Mucosa of descending colon (tissue), 3 donors: ENCODE measurements at regions not wholly inside any gene's neighbourhood (a gene's known extent, or its start where the extent isn't known, plus 50 kb on each side); places are given as distances from the start of the nearest gene placed in this dataset.

ENCODE experiments used
- ATAC-seq: fragments of 200-7000 bp; cut with Tn5 transposase; one replicate; pipeline ENCODE4 v1.9.1; 2020; ENCODE audit warnings: mild to moderate bottlenecking, moderate library complexity
- DNase-seq, 3 donors: peaks; one replicate each; pipeline ENCODE4 v3.0.0-alpha.2; 2020
- H3K36me3 ChIP-seq: fragments of 200-600 bp; one replicate; pipeline ENCODE4 v1.8.0; 2021; ENCODE audit warnings: low read depth, mild to moderate bottlenecking
- H3K4me1 ChIP-seq: fragments of 200-600 bp; one replicate; pipeline ENCODE4 v1.8.0; 2021; ENCODE audit warnings: low read depth, mild to moderate bottlenecking
- H3K4me3 ChIP-seq: fragments of 200-600 bp; one replicate; pipeline ENCODE4 v1.8.0; 2021; ENCODE audit warnings: mild to moderate bottlenecking
- H3K9me3 ChIP-seq: fragments of 200-600 bp; one replicate; pipeline ENCODE4 v1.8.0; 2021; ENCODE audit warnings: mild to moderate bottlenecking
- intact Hi-C, 2 donors: fragments of 100-400 bp; cut with DNase I in 1 of 2; cut with micrococcal nuclease in 1 of 2; formaldehyde crosslinking; loops; one replicate each; pipeline versions ENCODE4 v1.11.0 to v1.11.1; 2022; cut with DNase I, micrococcal nuclease
- TF ChIP-seq, protein P1 (sequence below): fragments of 200-600 bp; IDR thresholded peaks from one replicate; pipeline ENCODE4 v1.8.0; 2022; ENCODE audit warnings: antibody characterized with exemption, mild to moderate bottlenecking
- donor health status: DM: no; HTN: no; CAD: no; lungs with moderate emphysema.
- donor health status: DM: no; HTN: no; CAD: no.
- donor health status: DM: no; HTN: yes; CAD: no.

- no peak overlapping the region for H3K4me3 ChIP-seq
- H3K36me3 ChIP-seq: no peaks in the 10 kb centered on the region
- H3K4me1 ChIP-seq: no peaks in the 10 kb centered on the region
- DNase-seq (no peak), ATAC-seq (no peak)
- H3K9me3 ChIP-seq: no peaks in the 10 kb centered on the region
- TF ChIP-seq, protein P1, sequence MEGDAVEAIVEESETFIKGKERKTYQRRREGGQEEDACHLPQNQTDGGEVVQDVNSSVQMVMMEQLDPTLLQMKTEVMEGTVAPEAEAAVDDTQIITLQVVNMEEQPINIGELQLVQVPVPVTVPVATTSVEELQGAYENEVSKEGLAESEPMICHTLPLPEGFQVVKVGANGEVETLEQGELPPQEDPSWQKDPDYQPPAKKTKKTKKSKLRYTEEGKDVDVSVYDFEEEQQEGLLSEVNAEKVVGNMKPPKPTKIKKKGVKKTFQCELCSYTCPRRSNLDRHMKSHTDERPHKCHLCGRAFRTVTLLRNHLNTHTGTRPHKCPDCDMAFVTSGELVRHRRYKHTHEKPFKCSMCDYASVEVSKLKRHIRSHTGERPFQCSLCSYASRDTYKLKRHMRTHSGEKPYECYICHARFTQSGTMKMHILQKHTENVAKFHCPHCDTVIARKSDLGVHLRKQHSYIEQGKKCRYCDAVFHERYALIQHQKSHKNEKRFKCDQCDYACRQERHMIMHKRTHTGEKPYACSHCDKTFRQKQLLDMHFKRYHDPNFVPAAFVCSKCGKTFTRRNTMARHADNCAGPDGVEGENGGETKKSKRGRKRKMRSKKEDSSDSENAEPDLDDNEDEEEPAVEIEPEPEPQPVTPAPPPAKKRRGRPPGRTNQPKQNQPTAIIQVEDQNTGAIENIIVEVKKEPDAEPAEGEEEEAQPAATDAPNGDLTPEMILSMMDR: no peak
- intact Hi-C loops: no loop called here
These were observed 578.0 kb downstream of the BCOR start for GRCh38 chrX:39519566-39520301.

DNA sequence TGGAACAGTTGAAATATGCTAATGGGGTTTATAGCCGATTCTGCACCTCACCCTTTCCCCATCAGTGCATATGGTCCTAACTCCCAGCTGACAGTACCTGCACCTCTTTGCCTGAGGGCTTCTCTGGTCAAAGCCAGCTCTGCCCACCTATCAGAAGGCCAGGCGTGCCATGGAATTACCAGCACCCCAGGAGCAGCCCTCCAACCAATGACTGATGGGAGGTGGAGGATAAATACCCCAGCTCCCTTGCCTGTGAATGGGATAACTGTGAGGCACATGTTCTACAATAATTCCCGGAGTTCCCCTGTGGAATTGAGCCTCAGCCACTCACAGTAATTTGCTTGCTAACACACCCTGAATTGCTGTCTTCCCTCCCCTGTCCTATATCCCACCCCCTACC, 572.0 kb downstream of the BCOR start:
- Histone ChIP-seq H3K36me3 (no peaks in the 10 kb centered on the region), H3K4me3 (no peak overlapping the region), H3K4me1 (no peaks in the 10 kb centered on the region), H3K9me3 (no peaks in the 10 kb centered on the region)
- TF ChIP-seq, protein P1: no peak
- DNase-seq (no peak), ATAC-seq (no peak)
- intact Hi-C loops: no loop called here

- TF ChIP-seq, protein P1: no peak
- DNase-seq: no peak
- no peak overlapping the region for H3K4me3 ChIP-seq
- H3K36me3 ChIP-seq: no peaks in the 10 kb centered on the region
- H3K9me3 ChIP-seq: no peaks in the 10 kb centered on the region
- ATAC-seq: no peak
- no peaks in the 10 kb centered on the region for H3K4me1 ChIP-seq
- intact Hi-C loops: no loop called here
These were observed 570.7 kb downstream of the BCOR start for GRCh38 chrX:39527025-39527424.

GRCh38 chrX:39528161-39528916, 569.4 kb downstream of the BCOR start:
- ATAC-seq (no peak), DNase-seq (no peak)
- H3K4me1 ChIP-seq: no peaks in the 10 kb centered on the region
- H3K9me3 ChIP-seq: no peaks in the 10 kb centered on the region
- no peaks in the 10 kb centered on the region for H3K36me3 ChIP-seq
- H3K4me3 ChIP-seq: no peak overlapping the region
- TF ChIP-seq, protein P1: no peak
- intact Hi-C loops: no loop called here

DNA sequence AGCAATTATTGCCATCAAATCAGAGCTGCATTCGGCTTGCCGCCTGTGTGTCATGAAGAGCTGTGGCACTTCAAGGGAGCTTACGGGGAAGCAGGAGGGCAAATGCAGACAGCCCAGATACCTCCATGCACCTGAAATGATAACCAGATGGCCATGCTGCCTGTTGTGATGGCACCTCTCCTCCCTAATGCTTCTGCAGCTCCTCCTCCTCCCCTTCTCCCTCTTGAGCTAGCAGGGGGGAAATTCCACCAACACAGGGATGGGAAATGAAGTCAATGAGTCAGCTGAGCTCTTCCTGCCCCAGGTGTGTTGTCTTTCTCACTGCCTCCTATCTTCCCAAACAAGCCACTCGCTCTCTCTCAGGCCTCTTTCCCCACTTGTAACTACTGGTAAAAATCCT, 565.0 kb downstream of the BCOR start:
- ATAC-seq: no peak
- no peak for DNase-seq
- intact Hi-C loops: no loop called here
- TF ChIP-seq, protein P1: no peak
- no peaks in the 10 kb centered on the region for H3K36me3 ChIP-seq
- no peak overlapping the region for H3K4me3 ChIP-seq
- no peaks in the 10 kb centered on the region for H3K4me1 ChIP-seq
- no peaks in the 10 kb centered on the region for H3K9me3 ChIP-seq
